ENCODE measurements at regions not wholly inside any gene's neighbourhood (a gene's known extent, or its start where the extent isn't known, plus 50 kb on each side); places are given as distances from the start of the nearest gene placed in this dataset.

- TF ChIP-seq EZH2 (IDR thresholded peaks at IDR 0.05; ENCODE audit: low read depth), result no peak
- no peak for TF ChIP-seq CTCF (conservative IDR thresholded peaks at IDR 0.05)
Observed at GRCh38 chr15:26166429-26166828, 303.3 kb upstream of the ATP10A start.

All from PC-9 (cell line).